GM12878 (cell line): ENCODE measurements at regions not wholly inside any gene's neighbourhood (a gene's known extent, or its start where the extent isn't known, plus 50 kb on each side); places are given as distances from the start of the nearest gene placed in this dataset.

Experiments
- ATAC-seq: fragments of 200-7000 bp; cut with Tn5 transposase; 3 replicates; pipeline ENCODE4 v1.9.1; 2020; ENCODE audit warnings: mild to moderate bottlenecking, moderate library complexity
- BruUV-seq: library from RNA; stranded (reverse); fragments of 400-500 nt; replicated peaks from 2 replicates; lab custom pipeline; 2021; lab: Mats Ljungman, UMichigan
- CTCF ChIA-PET: fragments of 300-600 bp; sonication (Branson Sonifier 250); formaldehyde crosslinking; extraction: SDS; loops from one replicate; lab custom pipeline; 2021; ENCODE audit warnings: inconsistent platforms; lab: Yijun Ruan, JAX
- POLR2A ChIA-PET: fragments of 350-600 bp; formaldehyde crosslinking; extraction: SDS; loops from one replicate; lab custom pipeline; 2021; ENCODE audit warnings: inconsistent platforms; lab: Charles Lee
- RAD21 ChIA-PET: fragments of 300-600 bp; sonication (Branson Sonifier 250); formaldehyde crosslinking; loops from one replicate; lab custom pipeline; 2023; ENCODE audit warnings: antibody characterized with exemption; ENCODE audit not compliant: unreplicated experiment; lab: Charles Lee
- SMC1A ChIA-PET: fragments of 300-600 bp; sonication (Branson Sonifier 250); formaldehyde crosslinking; loops from one replicate; lab custom pipeline; 2023; ENCODE audit not compliant: unreplicated experiment, uncharacterized antibody; lab: Charles Lee
- DNase-seq: peaks from one replicate; pipeline ENCODE4 v3.0.0-alpha.2; 2011; ENCODE audit warnings: low read depth, low spot score
- FAIRE-seq: peaks from 3 replicates; lab custom pipeline; 2011; peaks lifted over from hg19 to GRCh38; lab: Jason Lieb, UNC
- H2AFZ ChIP-seq: 2 replicates; pipeline ENCODE4 v1.6.0; 2011; ENCODE audit warnings: low read depth, low read length, control low read depth; ENCODE audit not compliant: control insufficient read depth
- H3K27ac ChIP-seq: 2 replicates; pipeline ENCODE4 v1.5.1; 2011; ENCODE audit warnings: control low read depth; ENCODE audit not compliant: control insufficient read depth, insufficient read depth
- H3K27me3 ChIP-seq, 2 experiments: replicated peaks in 1 of 2; 2 replicates each; pipeline versions ENCODE4 v1.6.0 to v1.6.1; 2011; ENCODE audit warnings: low read length in 1 of 2; ENCODE audit not compliant: control insufficient read depth in 2 of 2, insufficient read depth in 2 of 2
- H3K36me3 ChIP-seq, 2 experiments: 2 replicates each; pipeline ENCODE4 v1.5.1; 2011; ENCODE audit warnings: low read length in 1 of 2; ENCODE audit not compliant: control insufficient read depth in 2 of 2, insufficient read depth in 2 of 2
- H3K4me1 ChIP-seq: 2 replicates; pipeline ENCODE4 v1.6.1; 2011; ENCODE audit warnings: mild to moderate bottlenecking, low read length, moderate library complexity, mixed read lengths; ENCODE audit not compliant: control insufficient read depth, insufficient read depth
- H3K4me2 ChIP-seq: 2 replicates; pipeline ENCODE4 v1.6.0; 2011; ENCODE audit warnings: control low read depth; ENCODE audit not compliant: control insufficient read depth, insufficient read depth
- H3K4me3 ChIP-seq: fragments of 200-600 bp; sonication (generic); 2 replicates; pipeline ENCODE4 v1.5.1; 2016
- H3K79me2 ChIP-seq: 2 replicates; pipeline ENCODE4 v1.6.0; 2011; ENCODE audit warnings: low read length; ENCODE audit not compliant: control insufficient read depth, insufficient read depth
- H3K9ac ChIP-seq: 2 replicates; pipeline ENCODE4 v1.8.0; 2011; ENCODE audit warnings: low read length, control low read depth, mixed read lengths; ENCODE audit not compliant: control insufficient read depth, insufficient read depth
- H3K9me3 ChIP-seq: replicated peaks from 3 replicates; pipeline ENCODE4 v1.5.1; 2011; ENCODE audit warnings: mild to moderate bottlenecking, low read length; ENCODE audit not compliant: control insufficient read depth, insufficient read depth
- H4K20me1 ChIP-seq: 2 replicates; pipeline ENCODE4 v1.6.0; 2011; ENCODE audit not compliant: control insufficient read depth, insufficient read depth
- GATAD2B ChIP-seq: fragments of 450-650 bp; conservative IDR thresholded peaks from 2 replicates; pipeline ENCODE4 v1.6.1; 2017; ENCODE audit warnings: low read depth, mild to moderate bottlenecking, moderate library complexity
- IRF4 ChIP-seq: IDR thresholded peaks from 2 replicates; pipeline ENCODE4 v1.6.1; 2011; ENCODE audit warnings: low read depth, low read length
- LARP7 ChIP-seq: fragments of 450-650 bp; IDR thresholded peaks from 2 replicates; pipeline ENCODE4 v1.6.1; 2017; ENCODE audit warnings: mild to moderate bottlenecking
- NFYA ChIP-seq: IDR thresholded peaks from 2 replicates; pipeline ENCODE4 v1.6.1; 2011; ENCODE audit warnings: low read depth, mild to moderate bottlenecking, low read length, improper control_type of control experiment, borderline replicate concordance
- SIN3A ChIP-seq: IDR thresholded peaks from 2 replicates; pipeline ENCODE4 v1.6.1; 2012; ENCODE audit warnings: low read depth, low read length, improper control_type of control experiment
- WGBS: methylation state at CpG from one replicate; pipeline ENCODE4 v1.1.6; 2016; ENCODE audit warnings: low lambda C conversion rate; ENCODE audit not compliant: insufficient replicate concordance, insufficient coverage; ENCODE audit errors: missing lambda C conversion rate; 5-methylcytosine and 5-hydroxymethylcytosine counted together
- in situ Hi-C: fragments of 300-500 bp; cut with MboI; formaldehyde crosslinking; loops from 9 replicates; pipeline ENCODE4 v1.14.3; 2018; ENCODE audit warnings: mixed read lengths
- intact Hi-C: fragments of 100-400 bp; cut with micrococcal nuclease; formaldehyde crosslinking; loops from one replicate; pipeline ENCODE4 v1.14.2; 2022; ENCODE audit not compliant: unreplicated experiment
- TF ChIP-seq, protein P1 (sequence below): fragments of 450-650 bp; conservative IDR thresholded peaks from 2 replicates; pipeline ENCODE4 v1.6.1; 2017; ENCODE audit warnings: mild to moderate bottlenecking, moderate library complexity
- TF ChIP-seq, protein P2 (sequence below): IDR thresholded peaks from 2 replicates; pipeline ENCODE4 v1.6.1; 2012; ENCODE audit warnings: low read depth, low read length, improper control_type of control experiment

DNA sequence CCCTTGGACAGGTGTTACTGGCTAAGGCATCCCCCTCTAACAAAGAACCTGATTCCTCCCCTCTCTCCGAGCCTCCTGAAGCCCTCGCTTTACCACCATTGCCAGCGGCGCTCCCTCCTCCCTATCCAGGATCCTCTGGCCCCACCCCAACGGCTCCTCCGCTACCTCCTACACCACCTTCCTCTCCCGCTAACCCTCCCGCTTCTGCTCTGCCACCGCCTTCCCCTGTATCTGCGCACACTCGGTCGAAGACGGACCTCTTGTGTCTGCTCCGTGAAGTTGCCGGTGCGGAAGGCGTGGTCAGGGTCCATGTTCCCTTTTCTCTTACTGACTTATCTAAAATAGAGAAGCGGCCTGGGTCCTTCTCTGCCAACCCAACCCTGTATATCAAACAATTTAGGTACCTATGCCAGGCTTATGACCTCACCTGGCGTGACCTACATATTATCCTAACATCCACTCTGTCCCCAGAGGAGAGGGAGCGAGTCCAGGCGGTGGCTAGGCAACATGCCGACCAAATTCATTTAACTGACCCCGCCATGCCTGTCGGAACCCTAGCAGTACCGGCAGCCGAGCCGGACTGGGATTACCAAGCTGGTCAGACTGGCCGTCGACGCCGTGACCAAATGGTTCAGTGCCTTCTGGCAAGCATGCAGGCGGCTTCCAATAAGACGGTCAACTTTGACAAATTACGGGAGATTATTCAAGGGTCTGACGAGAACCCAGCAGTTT is 958.9 kb downstream of the RPA4 start:
- DNase-seq (no peak), FAIRE-seq (no peak), ATAC-seq (no peak)
- in situ Hi-C loops, result no loop called here
- no peak overlapping the region for H2AFZ ChIP-seq
- ChIA-PET RAD21 (no interaction called here), CTCF (no interaction called here), POLR2A (no interaction called here), SMC1A (no interaction called here)
- WGBS, result 86% methylated on average over 35 of the region's 35 CpGs
- no peaks in the 10 kb centered on the region for H3K79me2 ChIP-seq
- H3K27ac ChIP-seq, result no peak overlapping the region
- no TSS peak for BruUV-seq
- no peaks in the 10 kb centered on the region for H3K4me1 ChIP-seq
- no peaks in the 10 kb centered on the region for H3K27me3 ChIP-seq
- H3K4me2 ChIP-seq, result no peak overlapping the region
- H3K9me3 ChIP-seq, result no peaks in the 10 kb centered on the region; the same call in 2 of the 3 replicates
- H3K36me3 ChIP-seq, result no peaks in the 10 kb centered on the region
- TF ChIP-seq, protein P1, sequence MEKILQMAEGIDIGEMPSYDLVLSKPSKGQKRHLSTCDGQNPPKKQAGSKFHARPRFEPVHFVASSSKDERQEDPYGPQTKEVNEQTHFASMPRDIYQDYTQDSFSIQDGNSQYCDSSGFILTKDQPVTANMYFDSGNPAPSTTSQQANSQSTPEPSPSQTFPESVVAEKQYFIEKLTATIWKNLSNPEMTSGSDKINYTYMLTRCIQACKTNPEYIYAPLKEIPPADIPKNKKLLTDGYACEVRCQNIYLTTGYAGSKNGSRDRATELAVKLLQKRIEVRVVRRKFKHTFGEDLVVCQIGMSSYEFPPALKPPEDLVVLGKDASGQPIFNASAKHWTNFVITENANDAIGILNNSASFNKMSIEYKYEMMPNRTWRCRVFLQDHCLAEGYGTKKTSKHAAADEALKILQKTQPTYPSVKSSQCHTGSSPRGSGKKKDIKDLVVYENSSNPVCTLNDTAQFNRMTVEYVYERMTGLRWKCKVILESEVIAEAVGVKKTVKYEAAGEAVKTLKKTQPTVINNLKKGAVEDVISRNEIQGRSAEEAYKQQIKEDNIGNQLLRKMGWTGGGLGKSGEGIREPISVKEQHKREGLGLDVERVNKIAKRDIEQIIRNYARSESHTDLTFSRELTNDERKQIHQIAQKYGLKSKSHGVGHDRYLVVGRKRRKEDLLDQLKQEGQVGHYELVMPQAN, result no peak
- TF ChIP-seq SIN3A, result no peak
- TF ChIP-seq NFYA, result no peak
- TF ChIP-seq, protein P2, sequence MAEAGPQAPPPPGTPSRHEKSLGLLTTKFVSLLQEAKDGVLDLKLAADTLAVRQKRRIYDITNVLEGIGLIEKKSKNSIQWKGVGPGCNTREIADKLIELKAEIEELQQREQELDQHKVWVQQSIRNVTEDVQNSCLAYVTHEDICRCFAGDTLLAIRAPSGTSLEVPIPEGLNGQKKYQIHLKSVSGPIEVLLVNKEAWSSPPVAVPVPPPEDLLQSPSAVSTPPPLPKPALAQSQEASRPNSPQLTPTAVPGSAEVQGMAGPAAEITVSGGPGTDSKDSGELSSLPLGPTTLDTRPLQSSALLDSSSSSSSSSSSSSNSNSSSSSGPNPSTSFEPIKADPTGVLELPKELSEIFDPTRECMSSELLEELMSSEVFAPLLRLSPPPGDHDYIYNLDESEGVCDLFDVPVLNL, result no peak
- TF ChIP-seq GATAD2B, result no peak
- TF ChIP-seq IRF4, result no peak
- no peak for TF ChIP-seq LARP7
- H4K20me1 ChIP-seq, result no peaks in the 10 kb centered on the region
- intact Hi-C loops, result no loop called here
- H3K4me3 ChIP-seq, result no peak overlapping the region
- no peak overlapping the region for H3K9ac ChIP-seq
